ENCODE measurements at regions not wholly inside any gene's neighbourhood (a gene's known extent, or its start where the extent isn't known, plus 50 kb on each side); places are given as distances from the start of the nearest gene placed in this dataset.
"Not testable (repeated sequence)": the region's sequence is repeated elsewhere in the genome, so short reads cannot be mapped to it uniquely, and the experiment has no call there.

GRCh38 chr12:90687682-90688081 is 267.3 kb downstream of the CCER1 start:
- not testable (repeated sequence) for DNase-seq (ENCODE audit: low read depth)

DNA sequence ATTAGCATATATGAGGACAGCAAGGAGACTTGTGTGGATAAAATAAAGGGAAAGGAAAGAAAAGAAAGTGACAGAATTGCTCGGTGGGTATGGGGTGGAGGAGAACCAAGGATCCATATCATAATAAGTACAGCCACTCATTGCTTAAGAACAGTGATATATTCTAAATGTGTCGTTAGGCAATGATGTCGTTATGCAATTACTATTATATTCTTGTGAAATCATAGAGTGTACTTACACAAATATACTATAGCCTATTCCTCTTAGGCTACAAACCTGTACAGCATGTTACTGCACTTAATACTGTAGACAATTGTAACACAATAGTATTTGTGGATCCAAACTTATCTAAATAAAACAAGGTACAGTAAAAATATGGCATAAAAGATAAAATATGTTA is 271.1 kb downstream of the CCER1 start:
- DNase-seq (ENCODE audit: low read depth): no peak

- peak; percentile 58 for DNase-seq (ENCODE audit: low read depth)
Observed at GRCh38 chr12:90682398-90682797, 272.6 kb downstream of the CCER1 start.

GRCh38 chr12:90679674-90680073 is 275.3 kb downstream of the CCER1 start:
- no peak for DNase-seq (ENCODE audit: low read depth)

GRCh38 chr12:90677552-90677951 is 277.4 kb downstream of the CCER1 start:
- DNase-seq (ENCODE audit: low read depth): no peak

DNA sequence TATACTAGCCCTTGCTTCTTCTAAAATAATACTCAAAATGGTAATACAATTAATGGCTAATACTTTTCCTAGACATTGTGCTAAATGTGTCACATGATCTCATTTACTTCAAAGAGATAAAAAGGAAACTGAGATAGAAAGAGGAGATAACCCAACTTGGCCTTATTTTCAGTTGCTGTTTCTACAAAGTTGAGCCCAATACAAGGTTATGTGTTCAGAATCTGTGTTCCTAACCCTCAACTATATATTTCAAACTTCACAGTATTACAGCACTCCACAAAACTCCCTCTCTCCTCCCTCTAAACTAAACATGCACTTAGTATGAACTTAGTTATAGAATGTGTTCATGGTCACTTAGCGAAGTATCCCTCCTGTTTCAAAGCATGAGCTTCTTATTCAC is 277.9 kb downstream of the CCER1 start:
- DNase-seq (ENCODE audit: low read depth): no peak

DNA sequence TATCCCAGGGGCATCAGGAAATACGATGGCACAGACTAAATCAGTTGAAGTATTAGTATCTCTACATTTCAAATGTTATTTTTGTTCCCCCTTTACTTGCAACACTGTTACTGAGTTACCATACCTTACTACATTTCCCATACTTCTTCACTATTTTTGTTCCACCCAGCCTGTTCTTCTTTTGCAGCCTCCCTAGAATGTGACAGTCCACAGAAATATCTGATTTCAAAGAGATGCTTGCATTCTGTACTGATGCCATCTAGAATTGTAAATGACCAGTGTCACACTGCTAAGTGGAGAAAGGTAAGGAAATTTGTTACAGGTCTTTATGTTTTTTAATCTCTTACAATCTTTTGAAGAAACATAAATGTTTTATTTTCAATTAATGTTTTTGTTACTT is 279.9 kb downstream of the CCER1 start:
- no peak for DNase-seq (ENCODE audit: low read depth)

GRCh38 chr12:90672081-90672480 is 282.9 kb downstream of the CCER1 start:
- peak; percentile 6 for DNase-seq (ENCODE audit: low read depth)

DNA sequence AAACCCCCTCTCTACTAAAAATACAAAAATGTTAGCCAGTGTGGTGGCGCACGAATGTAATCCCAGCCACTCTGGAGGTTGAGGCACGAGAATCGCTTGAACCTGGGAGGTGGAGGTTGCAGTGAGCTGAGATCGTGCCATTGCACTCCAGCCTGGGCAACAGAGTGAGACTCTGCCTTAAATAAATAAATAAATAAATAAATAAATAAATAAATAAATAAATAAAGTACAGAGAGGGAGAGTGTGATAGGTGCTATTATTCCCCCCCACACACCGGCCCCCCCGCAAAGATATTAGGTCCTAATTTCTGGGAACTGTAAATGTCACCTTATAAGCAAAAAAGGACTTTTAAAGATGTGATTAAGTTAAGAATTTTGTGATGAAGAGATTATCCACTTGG is 291.0 kb downstream of the CCER1 start:
- not testable (repeated sequence) for DNase-seq (ENCODE audit: low read depth)

- no peak for DNase-seq (ENCODE audit: low read depth)
Observed at GRCh38 chr12:90659060-90659459, 295.9 kb downstream of the CCER1 start.

- no peak for DNase-seq (ENCODE audit: low read depth)
Observed at GRCh38 chr12:90653040-90653439, 301.9 kb downstream of the CCER1 start.

DNA sequence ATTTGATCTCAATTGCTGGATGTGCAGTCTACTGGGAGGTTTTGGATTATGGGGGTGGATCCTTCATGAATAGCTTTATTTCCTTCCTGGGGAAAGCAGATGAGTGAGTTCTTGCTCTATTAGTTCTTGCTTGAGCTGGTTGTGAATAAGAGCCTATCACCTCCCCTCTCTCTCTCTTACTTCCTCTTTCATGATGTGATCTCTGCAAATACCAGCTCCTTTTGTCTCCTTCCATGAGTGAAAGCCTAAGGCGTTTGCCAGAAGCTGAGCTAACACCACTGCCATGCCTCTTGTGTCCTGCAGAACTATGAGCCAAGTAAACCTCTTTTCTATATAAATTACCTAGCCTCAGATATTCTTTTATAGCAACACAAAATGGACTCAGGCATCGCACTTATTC is 302.7 kb downstream of the CCER1 start:
- no peak for DNase-seq (ENCODE audit: low read depth)

GRCh38 chr12:90645181-90645580 is 309.8 kb downstream of the CCER1 start:
- DNase-seq (ENCODE audit: low read depth): no peak

DNA sequence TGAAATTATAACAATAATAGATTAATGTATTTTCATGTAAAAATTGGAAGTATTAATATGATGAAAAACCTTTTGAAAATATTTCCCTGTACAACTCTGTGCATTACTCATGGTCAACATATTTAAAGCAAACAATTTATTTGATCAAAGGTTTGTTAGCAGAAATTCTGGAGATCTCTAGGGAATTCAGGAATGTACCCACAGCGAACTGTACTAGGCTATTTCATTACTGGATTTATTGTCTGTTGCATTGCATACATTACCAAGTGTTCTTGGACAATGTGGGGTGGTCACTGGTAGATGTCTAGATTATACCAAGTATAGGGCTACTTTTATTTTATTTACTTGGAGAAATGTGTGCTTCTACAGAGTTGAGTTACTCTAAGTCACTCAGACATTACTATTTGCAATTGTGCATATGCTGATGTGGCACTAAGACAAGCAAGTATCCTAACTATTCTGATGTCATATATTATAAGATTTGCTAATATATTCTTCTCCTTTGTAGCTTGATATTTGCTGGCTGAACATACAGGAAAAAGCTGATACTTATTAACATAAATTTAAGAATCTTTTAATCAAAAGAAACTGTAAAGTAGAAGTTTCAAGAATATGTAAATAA is 323.3 kb downstream of the CCER1 start:
- no peak for DNase-seq (ENCODE audit: low read depth)

GRCh38 chr12:90630006-90630405 is 325.0 kb downstream of the CCER1 start:
- DNase-seq (ENCODE audit: low read depth): no peak

GRCh38 chr12:90628213-90628612 is 326.8 kb downstream of the CCER1 start:
- no peak for DNase-seq (ENCODE audit: low read depth)

DNA sequence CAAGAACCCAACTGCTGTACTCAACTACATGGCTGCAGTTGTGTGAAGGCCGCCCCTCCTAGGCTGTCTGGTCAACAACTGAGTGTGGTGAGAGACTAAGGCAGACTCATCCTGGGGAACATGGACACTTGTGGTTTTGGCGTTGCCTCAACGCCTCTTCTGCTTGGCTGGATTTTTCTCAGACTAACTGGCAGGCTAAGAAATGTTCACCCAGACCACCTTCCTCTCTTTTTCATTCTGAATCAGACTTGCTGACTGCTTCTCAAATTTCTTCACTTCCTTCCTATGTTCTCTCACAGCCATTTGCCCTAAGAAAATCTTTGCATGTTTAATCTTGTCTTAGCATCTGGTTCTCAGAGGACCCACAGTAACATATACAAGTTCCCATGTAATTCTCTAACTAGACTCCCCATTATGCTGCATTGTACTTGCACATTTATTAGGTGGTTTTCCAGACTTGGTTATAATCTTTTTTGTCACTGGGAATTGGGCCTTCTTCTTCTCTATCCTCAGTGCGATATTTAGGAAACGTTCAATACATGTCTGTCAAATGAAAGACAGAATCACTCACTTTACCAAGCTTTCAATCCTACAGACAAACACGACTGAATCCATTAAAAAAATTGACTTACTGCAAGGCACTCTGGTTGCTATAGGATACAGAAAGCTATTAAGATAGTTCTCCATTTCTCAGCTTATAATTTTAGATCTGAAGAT is 327.6 kb downstream of the CCER1 start:
- peak; percentile 50 for DNase-seq (ENCODE audit: low read depth)

DNA sequence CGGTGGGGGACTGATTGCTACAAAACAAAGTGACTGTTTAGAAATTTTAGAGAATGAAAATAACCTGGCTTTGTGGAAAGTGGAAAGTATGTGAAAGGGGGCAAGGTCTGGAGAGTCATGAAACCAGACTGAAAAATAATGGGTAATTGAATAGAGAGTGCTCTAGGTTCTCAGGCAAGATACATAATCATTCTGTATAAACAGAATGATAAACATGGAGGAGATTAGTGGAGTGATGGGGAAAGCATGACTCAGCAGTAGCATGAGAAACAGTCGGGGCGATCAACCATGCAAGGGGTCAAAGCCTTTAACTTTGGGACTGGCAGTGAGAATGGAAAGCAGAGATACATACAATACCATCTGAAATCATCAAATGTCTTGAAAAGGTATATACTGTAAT is 332.5 kb downstream of the CCER1 start:
- no peak for DNase-seq (ENCODE audit: low read depth)

- peak; percentile 20 for DNase-seq (ENCODE audit: low read depth)
Observed at GRCh38 chr12:90621927-90622326, 333.0 kb downstream of the CCER1 start.

DNA sequence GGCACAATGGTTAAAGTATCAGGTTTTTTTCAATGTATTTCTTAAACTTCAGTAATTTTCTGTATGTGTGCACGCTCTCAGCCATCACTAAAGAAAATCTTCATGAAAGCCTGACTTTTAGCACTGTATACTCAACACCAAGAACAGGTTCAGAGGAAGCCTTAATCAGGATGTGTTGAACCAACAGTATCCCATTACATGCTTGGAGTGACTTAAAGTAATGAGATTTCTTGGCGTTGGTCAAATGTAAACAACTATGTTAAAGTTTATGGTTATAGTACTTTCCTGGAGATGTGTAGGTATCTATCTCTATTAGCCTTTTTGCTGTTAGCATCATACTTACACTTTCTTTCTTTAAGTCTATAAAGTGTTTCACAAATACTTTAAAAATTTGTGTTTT is 335.0 kb downstream of the CCER1 start:
- DNase-seq (ENCODE audit: low read depth): no peak

- DNase-seq (ENCODE audit: low read depth): no peak
Observed at GRCh38 chr12:90618586-90618985, 336.4 kb downstream of the CCER1 start.

DNA sequence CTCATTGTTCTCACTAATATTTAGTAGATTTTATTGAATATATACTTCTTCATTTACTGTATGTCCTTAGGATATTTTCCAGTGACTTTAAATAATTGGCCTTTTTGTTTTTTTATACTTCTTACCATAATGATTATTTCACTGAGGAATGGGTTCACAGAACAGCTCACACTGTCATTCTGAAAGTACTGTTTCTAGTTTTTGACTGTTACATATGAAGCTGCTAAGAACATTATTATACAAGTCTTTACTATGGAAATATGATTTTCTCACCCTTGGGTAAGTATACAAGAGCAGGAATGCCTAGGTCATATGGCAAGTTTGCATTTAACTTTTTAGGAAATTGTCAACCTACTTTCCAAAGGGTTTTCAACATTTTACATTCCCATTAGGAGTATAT is 343.1 kb downstream of the CCER1 start:
- DNase-seq (ENCODE audit: low read depth): no peak

DNA sequence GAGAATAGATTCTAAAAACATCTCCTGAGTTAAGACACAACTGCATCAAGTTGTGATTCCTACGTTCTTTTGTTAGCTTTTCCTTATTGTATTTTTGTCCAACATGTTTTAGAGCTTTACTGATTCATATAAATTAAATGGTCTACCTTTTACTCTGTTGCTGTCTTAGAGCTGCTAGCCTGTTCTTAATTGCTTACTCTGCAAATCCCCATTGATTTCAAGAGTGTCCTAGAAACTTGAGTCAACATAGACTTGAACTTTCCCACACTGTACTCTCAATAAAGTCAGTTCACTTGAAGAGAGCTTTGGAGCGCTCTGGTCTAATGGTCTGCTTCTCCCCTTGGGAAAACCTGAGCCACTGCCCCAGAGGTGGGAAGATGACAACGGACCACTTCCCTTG is 343.9 kb downstream of the CCER1 start:
- no peak for DNase-seq (ENCODE audit: low read depth)

All from non-pigmented ciliary epithelial cell (primary cell).